ENCODE measurements at regions not wholly inside any gene's neighbourhood (a gene's known extent, or its start where the extent isn't known, plus 50 kb on each side); places are given as distances from the start of the nearest gene placed in this dataset.

DNA sequence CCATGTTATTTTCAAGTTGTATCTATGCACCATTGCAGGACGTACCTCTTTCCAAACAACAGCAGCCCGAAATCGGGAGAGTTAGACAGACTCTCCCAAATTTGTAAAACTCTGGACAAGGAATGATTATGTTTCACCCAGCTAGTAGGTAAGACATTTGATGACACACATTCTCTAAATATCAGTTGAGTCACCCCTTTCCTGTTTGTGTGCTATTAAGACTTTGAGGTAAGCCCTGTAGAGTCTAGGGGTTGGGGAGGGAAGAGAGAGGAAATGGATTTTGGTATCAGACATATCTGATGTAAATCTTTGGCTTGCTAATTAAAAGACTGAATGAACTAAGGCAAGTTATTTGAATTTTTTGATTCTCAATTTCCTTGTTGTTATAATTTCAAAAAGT, 999.0 kb downstream of the TUSC7 start:
- no peak for DNase-seq
- Histone ChIP-seq H3K27ac (ENCODE audit: low read depth, low read length) (no peak overlapping the region), H3K4me1 (ENCODE audit: control insufficient read depth, insufficient read depth, low read length) (peaks cover 4% of the 10 kb centered on the region), H3K9me3 (ENCODE audit: control insufficient read depth, low read length) (no peaks in the 10 kb centered on the region), H3K27me3 (ENCODE audit: control insufficient read depth, insufficient read depth, low read length, poor library complexity, severe bottlenecking) (no peaks in the 10 kb centered on the region), H3K36me3 (ENCODE audit: control insufficient read depth, insufficient read depth, low read length) (no peaks in the 10 kb centered on the region), H3K9ac (ENCODE audit: extremely low read depth, low read length, poor library complexity, severe bottlenecking) (no peak overlapping the region), H3K4me3 (ENCODE audit: low read length) (no peak overlapping the region)
- Mint-ChIP-seq H3K27me3 (ENCODE audit: insufficient read depth) (peaks cover 6% of the 10 kb centered on the region), H3K4me3 (no peak overlapping the region), H3K9me3 (no peaks in the 10 kb centered on the region), H3K36me3 (ENCODE audit: low read depth) (no peaks in the 10 kb centered on the region), H3K27ac (no peak overlapping the region), H3K4me1 (peaks cover 33% of the 10 kb centered on the region)
- WGBS, 2 experiments (ENCODE audit: insufficient coverage in 1 of 2, insufficient read length in 1 of 2) = 90 to 93% methylated on average over 3 of the region's 3 CpGs
- TF ChIP-seq, protein P1, sequence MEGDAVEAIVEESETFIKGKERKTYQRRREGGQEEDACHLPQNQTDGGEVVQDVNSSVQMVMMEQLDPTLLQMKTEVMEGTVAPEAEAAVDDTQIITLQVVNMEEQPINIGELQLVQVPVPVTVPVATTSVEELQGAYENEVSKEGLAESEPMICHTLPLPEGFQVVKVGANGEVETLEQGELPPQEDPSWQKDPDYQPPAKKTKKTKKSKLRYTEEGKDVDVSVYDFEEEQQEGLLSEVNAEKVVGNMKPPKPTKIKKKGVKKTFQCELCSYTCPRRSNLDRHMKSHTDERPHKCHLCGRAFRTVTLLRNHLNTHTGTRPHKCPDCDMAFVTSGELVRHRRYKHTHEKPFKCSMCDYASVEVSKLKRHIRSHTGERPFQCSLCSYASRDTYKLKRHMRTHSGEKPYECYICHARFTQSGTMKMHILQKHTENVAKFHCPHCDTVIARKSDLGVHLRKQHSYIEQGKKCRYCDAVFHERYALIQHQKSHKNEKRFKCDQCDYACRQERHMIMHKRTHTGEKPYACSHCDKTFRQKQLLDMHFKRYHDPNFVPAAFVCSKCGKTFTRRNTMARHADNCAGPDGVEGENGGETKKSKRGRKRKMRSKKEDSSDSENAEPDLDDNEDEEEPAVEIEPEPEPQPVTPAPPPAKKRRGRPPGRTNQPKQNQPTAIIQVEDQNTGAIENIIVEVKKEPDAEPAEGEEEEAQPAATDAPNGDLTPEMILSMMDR (conservative IDR thresholded peaks at IDR 0.05) = no peak

DNA sequence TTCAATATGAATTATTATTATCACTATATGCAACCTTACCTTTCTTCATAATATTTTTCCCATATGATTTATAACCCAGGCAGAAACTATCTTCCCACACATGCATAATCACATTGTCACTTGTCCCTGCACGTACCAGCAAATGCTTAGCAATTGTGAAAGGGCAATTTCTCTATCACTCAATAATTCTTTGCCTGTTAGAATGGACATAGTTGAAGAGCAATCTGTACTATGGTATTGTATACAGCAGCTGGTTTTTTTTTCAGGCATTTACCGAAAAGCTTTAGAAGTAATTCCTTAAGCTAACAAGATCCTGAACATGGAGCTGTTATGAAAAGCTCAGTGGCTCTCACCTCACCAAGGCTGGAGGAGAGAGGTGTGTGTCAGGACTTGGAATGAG, 999.5 kb downstream of the TUSC7 start:
- no peak overlapping the region for H3K27ac ChIP-seq (ENCODE audit: low read depth, low read length)
- Mint-ChIP-seq H3K4me3 (no peak overlapping the region), H3K36me3 (ENCODE audit: low read depth) (no peaks in the 10 kb centered on the region), H3K27ac (peak overlapping the region; percentile 52), H3K4me1 (peaks cover 33% of the 10 kb centered on the region), H3K27me3 (ENCODE audit: insufficient read depth) (peaks cover 3% of the 10 kb centered on the region), H3K9me3 (no peaks in the 10 kb centered on the region)
- TF ChIP-seq, protein P1 (conservative IDR thresholded peaks at IDR 0.05) = no peak
- H3K9me3 ChIP-seq (ENCODE audit: control insufficient read depth, low read length) = no peaks in the 10 kb centered on the region
- no peak overlapping the region for H3K9ac ChIP-seq (ENCODE audit: extremely low read depth, low read length, poor library complexity, severe bottlenecking)
- no peak overlapping the region for H3K4me3 ChIP-seq (ENCODE audit: low read length)
- no peak for DNase-seq
- no peaks in the 10 kb centered on the region for H3K36me3 ChIP-seq (ENCODE audit: control insufficient read depth, insufficient read depth, low read length)
- H3K27me3 ChIP-seq (ENCODE audit: control insufficient read depth, insufficient read depth, low read length, poor library complexity, severe bottlenecking) = no peaks in the 10 kb centered on the region
- H3K4me1 ChIP-seq (ENCODE audit: control insufficient read depth, insufficient read depth, low read length) = peaks cover 4% of the 10 kb centered on the region
- 80 to 95% methylated on average over 1 to 2 of the region's 2 CpGs for WGBS, 2 experiments (ENCODE audit: insufficient coverage in 1 of 2, insufficient read length in 1 of 2)

DNA sequence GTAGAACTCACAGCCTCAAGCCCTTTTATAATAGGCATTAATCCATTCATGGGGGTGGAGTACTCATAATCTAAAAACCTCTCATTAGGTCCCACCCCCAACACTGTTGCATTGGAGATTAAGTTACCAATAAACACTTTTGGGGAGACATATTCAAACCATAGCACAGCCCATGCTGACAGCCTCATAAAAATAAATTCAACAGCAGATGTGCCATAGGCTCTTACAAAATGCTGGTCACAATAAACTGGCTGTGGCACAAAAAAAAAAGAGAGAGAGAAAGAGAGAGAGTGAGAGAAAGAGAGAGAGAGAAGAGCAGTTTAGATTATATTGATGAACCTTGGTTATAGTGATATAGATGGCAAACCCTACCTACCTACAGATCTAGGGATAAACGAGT, 1000.9 kb downstream of the TUSC7 start:
- Histone ChIP-seq H3K4me1 (ENCODE audit: control insufficient read depth, insufficient read depth, low read length) (peaks cover 4% of the 10 kb centered on the region), H3K9me3 (ENCODE audit: control insufficient read depth, low read length) (no peaks in the 10 kb centered on the region), H3K9ac (ENCODE audit: extremely low read depth, low read length, poor library complexity, severe bottlenecking) (no peak overlapping the region), H3K27ac (ENCODE audit: low read depth, low read length) (no peak overlapping the region), H3K4me3 (ENCODE audit: low read length) (no peak overlapping the region), H3K27me3 (ENCODE audit: control insufficient read depth, insufficient read depth, low read length, poor library complexity, severe bottlenecking) (no peaks in the 10 kb centered on the region), H3K36me3 (ENCODE audit: control insufficient read depth, insufficient read depth, low read length) (no peaks in the 10 kb centered on the region)
- H3K27me3 Mint-ChIP-seq (ENCODE audit: insufficient read depth) = peaks cover 2% of the 10 kb centered on the region
- no peaks in the 10 kb centered on the region for H3K36me3 Mint-ChIP-seq (ENCODE audit: low read depth)
- peaks cover 31% of the 10 kb centered on the region for H3K4me1 Mint-ChIP-seq
- DNase-seq = no peak
- H3K27ac Mint-ChIP-seq = no peak overlapping the region
- WGBS, 2 experiments (ENCODE audit: insufficient coverage in 1 of 2, insufficient read length in 1 of 2) = 71 to 88% methylated on average over 1 of the region's 1 CpG
- H3K9me3 Mint-ChIP-seq = no peaks in the 10 kb centered on the region
- no peak overlapping the region for H3K4me3 Mint-ChIP-seq
- TF ChIP-seq, protein P1 (conservative IDR thresholded peaks at IDR 0.05) = no peak

All from endodermal cell (in vitro differentiated cells).